SK-MEL-5 (cell line): ENCODE measurements at regions not wholly inside any gene's neighbourhood (a gene's known extent, or its start where the extent isn't known, plus 50 kb on each side); places are given as distances from the start of the nearest gene placed in this dataset.
A peak's percentile ranks its signal among the peaks of the same experiment; 100 is the strongest.
"Not testable (repeated sequence)": the region's sequence is repeated elsewhere in the genome, so short reads cannot be mapped to it uniquely, and the experiment has no call there.

ENCODE experiments used
- DNase-seq: peaks from one replicate; pipeline ENCODE4 v3.0.0-alpha.2; 2016; ENCODE audit warnings: low read depth, low spot score
- in situ Hi-C: cut with HindIII; loops from 2 replicates; pipeline ENCODE4 v1.10.0; 2016; ENCODE audit warnings: low sequenced_read_pairs, high pct_unique_total_duplicates, low pct_unique_long_range_greater_than_20kb

DNA sequence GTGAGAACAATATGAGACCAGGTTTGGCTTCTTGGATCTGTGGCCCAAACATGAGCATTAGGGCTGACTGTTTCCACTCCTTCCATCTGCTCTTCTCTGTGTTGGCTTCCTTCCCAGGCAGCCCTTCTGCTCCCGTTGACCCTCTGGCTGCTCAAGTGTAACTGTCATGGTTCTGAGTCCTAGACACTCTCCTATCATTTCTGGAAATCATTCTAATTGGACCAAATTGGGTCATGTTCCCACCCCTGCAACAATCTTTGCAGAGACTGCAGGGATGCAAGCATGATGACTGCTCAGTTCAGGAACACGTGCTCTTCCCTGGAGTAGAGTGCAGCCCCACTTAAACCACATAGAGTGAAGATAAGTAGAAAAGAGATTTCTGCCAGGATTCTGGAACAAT lies 741.4 kb downstream of the TAF11L14 start:
- in situ Hi-C loops: no loop called here
- DNase-seq: no peak

DNA sequence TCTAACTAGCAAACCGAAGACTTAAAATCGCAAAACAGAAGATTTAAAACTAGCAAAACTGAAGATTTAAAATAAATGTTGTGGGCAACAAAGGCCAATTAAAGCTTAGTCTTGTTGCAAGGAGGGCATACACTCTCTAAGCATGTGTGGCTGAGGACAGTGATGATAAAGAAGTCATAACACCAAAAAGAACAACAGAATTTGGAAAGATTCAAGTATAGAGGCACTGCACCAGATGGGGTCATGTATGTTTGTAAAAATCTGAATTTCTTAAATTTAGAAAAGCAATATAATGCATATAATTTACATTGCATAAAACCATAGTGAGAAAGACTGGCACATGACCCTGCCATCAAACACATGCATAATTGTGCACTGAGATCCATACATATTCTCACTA lies 743.8 kb downstream of the TAF11L14 start:
- no peak for DNase-seq
- in situ Hi-C loops: no loop called here

- DNase-seq: no peak
- in situ Hi-C loops: no loop called here
Measured at GRCh38 chr5:18379189-18379588, 744.9 kb downstream of the TAF11L14 start.

- no peak for DNase-seq
- in situ Hi-C loops: no loop called here
Measured at GRCh38 chr5:18380729-18381362, 746.6 kb downstream of the TAF11L14 start.

DNA sequence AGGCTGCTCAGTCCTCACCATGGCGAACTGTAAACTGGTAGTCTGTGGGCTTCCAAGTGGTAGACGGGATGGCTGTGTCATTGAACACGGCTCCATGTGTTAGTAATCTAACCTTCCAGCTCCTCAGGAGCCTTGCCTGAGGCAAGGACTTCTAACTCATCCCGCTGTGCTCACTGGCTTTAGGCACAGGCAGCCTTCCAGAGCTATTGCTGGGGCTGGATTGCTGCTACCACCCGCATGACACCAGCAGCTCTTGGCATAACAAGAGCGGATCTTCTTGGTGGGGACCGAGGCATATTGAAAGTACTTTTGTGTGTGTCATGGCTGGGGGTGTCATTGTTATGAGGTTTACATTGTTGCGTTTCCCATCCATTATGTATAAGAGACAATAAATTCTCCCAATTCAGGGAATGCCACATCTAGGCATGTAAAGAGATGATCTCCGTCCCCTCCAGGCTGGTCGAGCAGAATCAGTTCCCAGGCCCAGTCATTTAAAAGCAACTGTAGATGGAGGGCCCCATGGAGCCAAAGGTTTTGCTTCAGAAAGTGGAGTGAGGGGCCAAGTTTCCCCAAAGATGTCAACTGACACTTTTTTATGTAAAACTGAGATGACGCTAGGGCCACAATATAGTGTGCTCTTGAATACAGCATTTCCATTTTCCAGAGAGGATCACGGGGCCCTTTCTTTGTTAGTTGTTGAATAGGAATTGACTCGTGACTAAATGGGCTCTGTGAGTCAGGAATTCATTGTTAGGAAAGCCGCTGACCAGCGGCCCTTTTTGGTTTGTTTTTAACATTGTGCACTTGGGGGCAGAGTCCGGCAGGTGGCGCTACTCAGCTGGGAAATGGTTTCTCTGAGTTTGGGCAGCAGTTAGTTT lies 759.5 kb downstream of the TAF11L14 start:
- in situ Hi-C loops: no loop called here
- DNase-seq: peak; percentile 89

GRCh38 chr5:18394443-18394804 lies 760.2 kb downstream of the TAF11L14 start:
- no peak for DNase-seq
- in situ Hi-C loops: no loop called here

DNA sequence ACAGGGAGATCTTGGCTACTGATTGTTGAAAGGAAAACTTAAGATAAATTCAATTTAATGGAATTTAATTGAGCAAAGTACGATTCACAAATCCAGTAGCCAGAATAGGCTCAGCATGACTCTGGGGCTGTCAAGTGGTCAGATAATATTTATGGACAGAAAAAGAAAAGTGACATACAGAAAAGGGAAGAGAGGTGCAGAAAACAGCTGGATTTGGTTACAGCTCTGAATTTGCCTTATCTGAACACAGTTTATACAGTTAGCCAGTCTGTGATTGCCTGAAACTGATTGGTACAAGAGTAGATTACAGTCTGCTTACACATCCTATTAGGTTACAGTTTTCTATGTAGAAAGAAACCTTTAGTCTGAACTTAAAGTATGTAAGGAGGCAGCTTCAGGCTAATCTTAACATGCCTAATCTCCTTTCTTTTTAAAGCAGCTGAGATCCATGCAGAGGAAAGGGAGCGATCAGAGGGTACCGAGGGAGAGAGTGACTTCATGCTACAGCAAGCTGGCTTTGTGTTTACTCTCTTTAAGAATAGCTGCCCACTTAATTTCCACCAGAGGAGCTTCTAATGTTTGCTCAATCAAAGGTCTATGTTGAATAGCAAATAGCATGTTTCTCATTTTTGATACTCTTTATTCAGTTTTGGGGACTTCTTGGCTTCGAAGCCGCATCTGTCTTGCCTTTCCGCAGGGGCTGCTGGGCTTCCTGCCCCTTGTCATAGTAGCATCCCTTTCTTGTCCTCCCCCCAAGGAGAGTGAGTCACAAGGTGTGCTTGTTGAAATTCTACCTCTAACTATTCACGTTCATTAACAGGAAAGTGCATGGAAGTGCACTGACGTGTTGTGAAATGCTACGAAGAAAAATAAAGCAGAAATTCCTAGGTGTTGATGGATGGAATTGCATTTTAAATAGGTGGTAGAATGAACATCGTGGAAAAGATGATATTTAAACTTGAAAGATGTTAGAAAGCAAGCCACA lies 761.2 kb downstream of the TAF11L14 start:
- in situ Hi-C loops: no loop called here
- DNase-seq: no peak

DNA sequence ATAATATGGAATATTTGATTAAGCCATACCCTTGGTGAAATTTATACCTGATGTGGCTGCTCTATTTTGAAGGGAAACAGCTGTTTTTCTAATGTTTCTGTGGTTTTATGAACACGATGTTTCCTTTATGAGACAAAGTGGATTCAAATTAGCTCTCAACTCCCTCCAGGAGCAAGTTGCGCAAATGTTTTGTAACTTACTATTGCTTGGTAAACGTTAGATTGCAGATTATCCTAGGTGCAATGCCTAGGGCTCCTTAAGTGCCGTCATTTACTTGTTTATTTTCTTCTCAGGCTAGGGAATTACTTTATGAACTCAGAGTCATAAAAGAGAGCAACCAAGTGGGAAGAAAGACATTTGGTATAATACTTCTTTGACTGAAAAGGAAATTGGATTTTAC lies 763.1 kb downstream of the TAF11L14 start:
- in situ Hi-C loops: no loop called here
- DNase-seq: no peak

GRCh38 chr5:18397891-18398290 lies 763.6 kb downstream of the TAF11L14 start:
- in situ Hi-C loops: no loop called here
- DNase-seq: no peak

- DNase-seq, in situ Hi-C loops: not testable (repeated sequence)
Measured at GRCh38 chr5:18399461-18400327, 765.4 kb downstream of the TAF11L14 start.

GRCh38 chr5:18403141-18403540 lies 768.9 kb downstream of the TAF11L14 start:
- in situ Hi-C loops: no loop called here
- no peak for DNase-seq

DNA sequence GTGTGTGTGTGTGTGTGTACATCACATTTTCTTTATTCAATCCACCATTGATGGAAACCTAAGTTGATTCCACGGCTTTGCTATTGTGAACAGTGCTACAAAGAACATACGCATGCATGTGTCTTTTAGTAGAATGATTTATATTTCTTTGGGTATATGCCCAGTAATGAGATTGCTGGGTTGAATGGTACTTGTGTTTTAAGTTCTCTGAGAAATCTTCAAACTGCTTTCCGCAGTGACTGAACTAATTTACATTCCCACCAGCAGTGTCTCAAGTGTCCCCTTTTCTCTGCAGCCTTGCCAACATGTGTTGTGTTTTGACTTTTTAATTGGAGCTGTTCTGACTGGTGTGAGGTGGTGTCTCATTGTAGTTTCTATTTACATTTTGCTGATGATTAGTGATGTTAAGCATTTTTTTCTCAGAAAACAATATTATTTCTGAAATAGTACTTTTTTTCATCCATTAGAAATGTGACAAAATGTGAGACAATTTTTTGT lies 769.7 kb downstream of the TAF11L14 start:
- DNase-seq: no peak
- in situ Hi-C loops: no loop called here

GRCh38 chr5:18420711-18421110 lies 786.5 kb downstream of the TAF11L14 start:
- in situ Hi-C loops: no loop called here
- DNase-seq: no peak

- in situ Hi-C loops: no loop called here
- no peak for DNase-seq
Measured at GRCh38 chr5:18433336-18433735, 799.1 kb downstream of the TAF11L14 start.

DNA sequence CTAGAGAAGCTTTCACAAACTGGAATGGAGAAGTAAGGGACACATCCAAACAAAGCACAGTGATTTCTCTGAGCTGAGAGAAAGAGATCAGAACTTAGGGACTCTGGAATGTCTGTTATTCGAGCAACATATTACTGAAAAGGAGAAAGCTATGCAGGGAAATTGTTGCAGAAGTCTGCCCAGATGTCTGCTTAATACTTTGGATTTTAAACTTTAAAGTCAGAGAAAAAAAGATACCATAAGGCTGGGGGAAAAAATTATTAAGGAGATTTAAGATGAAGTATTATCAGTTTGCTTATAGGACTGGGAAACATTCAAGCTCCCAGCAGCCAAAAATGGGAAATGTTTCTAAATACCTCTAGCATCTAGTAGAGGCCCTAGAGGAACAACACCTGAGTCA lies 803.9 kb downstream of the TAF11L14 start:
- in situ Hi-C loops: no loop called here
- no peak for DNase-seq

DNA sequence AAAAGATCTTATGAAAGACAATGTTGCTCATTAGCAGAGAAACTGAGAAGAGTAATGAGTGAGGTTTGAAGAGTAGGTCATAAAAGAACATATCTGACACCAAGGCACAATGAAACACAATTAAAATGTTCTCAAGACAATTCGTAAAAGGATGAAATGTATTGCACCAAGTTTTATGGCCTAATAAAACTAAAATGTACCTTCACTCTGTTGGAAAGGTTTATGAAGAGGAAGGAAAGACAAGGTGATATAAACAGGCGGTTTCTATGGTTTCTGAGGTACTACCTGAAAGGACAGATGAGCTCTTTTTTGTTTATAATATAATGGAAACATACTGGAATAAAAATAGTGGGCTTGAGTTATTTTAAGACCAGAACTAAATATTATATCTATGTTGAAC lies 821.3 kb downstream of the TAF11L14 start:
- in situ Hi-C loops: no loop called here
- DNase-seq: no peak

GRCh38 chr5:18457255-18457654 lies 823.0 kb downstream of the TAF11L14 start:
- in situ Hi-C loops: no loop called here

More at GRCh38 chr5:18457255-18457654, 823.0 kb downstream of the TAF11L14 start:
- DNase-seq: no peak
